Breast epithelium (tissue), 3 donors: ENCODE measurements at regions not wholly inside any gene's neighbourhood (a gene's known extent, or its start where the extent isn't known, plus 50 kb on each side); places are given as distances from the start of the nearest gene placed in this dataset.

ENCODE experiments used
- POLR2A ChIP-seq: fragments of 450-650 bp; IDR thresholded peaks from one replicate; pipeline ENCODE4 v1.6.1; 2016; ENCODE audit warnings: antibody characterized with exemption, mild to moderate bottlenecking, moderate library complexity
- POLR2AphosphoS5 ChIP-seq, 3 donors: sonication (generic); formaldehyde crosslinking; IDR thresholded peaks; one replicate each; pipeline ENCODE4 v1.6.1; 2017; ENCODE audit warnings: antibody characterized with exemption in 3 of 3
- TF ChIP-seq, protein P1 (sequence below), 3 donors: fragments of 450-650 bp; IDR thresholded peaks; one replicate each; pipeline ENCODE4 v1.5.1; 2016 to 2017; ENCODE audit warnings: antibody characterized with exemption in 3 of 3, mild to moderate bottlenecking in 3 of 3, moderate library complexity in 3 of 3

DNA sequence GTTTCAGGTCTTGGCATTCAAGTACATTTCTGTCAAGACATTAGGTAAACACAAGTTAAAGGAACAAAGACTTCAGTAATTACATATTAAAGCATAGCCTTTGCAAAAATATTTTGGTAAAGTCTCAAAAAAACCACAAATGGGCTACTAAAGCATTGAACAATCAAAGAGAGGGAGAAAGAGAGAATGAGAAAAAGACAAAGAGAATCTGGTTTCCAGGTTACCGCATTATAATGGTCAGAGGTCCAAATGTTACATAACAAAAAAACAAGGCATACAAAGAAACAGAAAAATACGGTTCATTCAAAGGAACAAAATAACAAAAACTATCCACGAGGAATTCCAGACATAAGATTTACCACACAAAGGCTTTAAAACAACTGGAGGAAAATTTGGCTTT is 327.9 kb downstream of the AKAIN1 start:
- TF ChIP-seq, protein P1, sequence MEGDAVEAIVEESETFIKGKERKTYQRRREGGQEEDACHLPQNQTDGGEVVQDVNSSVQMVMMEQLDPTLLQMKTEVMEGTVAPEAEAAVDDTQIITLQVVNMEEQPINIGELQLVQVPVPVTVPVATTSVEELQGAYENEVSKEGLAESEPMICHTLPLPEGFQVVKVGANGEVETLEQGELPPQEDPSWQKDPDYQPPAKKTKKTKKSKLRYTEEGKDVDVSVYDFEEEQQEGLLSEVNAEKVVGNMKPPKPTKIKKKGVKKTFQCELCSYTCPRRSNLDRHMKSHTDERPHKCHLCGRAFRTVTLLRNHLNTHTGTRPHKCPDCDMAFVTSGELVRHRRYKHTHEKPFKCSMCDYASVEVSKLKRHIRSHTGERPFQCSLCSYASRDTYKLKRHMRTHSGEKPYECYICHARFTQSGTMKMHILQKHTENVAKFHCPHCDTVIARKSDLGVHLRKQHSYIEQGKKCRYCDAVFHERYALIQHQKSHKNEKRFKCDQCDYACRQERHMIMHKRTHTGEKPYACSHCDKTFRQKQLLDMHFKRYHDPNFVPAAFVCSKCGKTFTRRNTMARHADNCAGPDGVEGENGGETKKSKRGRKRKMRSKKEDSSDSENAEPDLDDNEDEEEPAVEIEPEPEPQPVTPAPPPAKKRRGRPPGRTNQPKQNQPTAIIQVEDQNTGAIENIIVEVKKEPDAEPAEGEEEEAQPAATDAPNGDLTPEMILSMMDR (IDR thresholded peaks at IDR 0.05): no peak
- TF ChIP-seq POLR2A: no peak
- no peak for TF ChIP-seq POLR2AphosphoS5 (IDR thresholded peaks at IDR 0.05)
